GM12878 (cell line): ENCODE measurements at regions not wholly inside any gene's neighbourhood (a gene's known extent, or its start where the extent isn't known, plus 50 kb on each side); places are given as distances from the start of the nearest gene placed in this dataset.

Experiments used
- ATAC-seq: fragments of 200-7000 bp; cut with Tn5 transposase; 3 replicates; pipeline ENCODE4 v1.9.1; 2020; ENCODE audit warnings: mild to moderate bottlenecking, moderate library complexity
- BruUV-seq: library from RNA; stranded (reverse); fragments of 400-500 nt; replicated peaks from 2 replicates; lab custom pipeline; 2021; lab: Mats Ljungman, UMichigan
- CTCF ChIA-PET: fragments of 300-600 bp; sonication (Branson Sonifier 250); formaldehyde crosslinking; extraction: SDS; loops from one replicate; lab custom pipeline; 2021; ENCODE audit warnings: inconsistent platforms; lab: Yijun Ruan, JAX
- POLR2A ChIA-PET: fragments of 350-600 bp; formaldehyde crosslinking; extraction: SDS; loops from one replicate; lab custom pipeline; 2021; ENCODE audit warnings: inconsistent platforms; lab: Charles Lee
- RAD21 ChIA-PET: fragments of 300-600 bp; sonication (Branson Sonifier 250); formaldehyde crosslinking; loops from one replicate; lab custom pipeline; 2023; ENCODE audit warnings: antibody characterized with exemption; ENCODE audit not compliant: unreplicated experiment; lab: Charles Lee
- SMC1A ChIA-PET: fragments of 300-600 bp; sonication (Branson Sonifier 250); formaldehyde crosslinking; loops from one replicate; lab custom pipeline; 2023; ENCODE audit not compliant: unreplicated experiment, uncharacterized antibody; lab: Charles Lee
- DNase-seq: peaks from one replicate; pipeline ENCODE4 v3.0.0-alpha.2; 2011; ENCODE audit warnings: low read depth, low spot score
- FAIRE-seq: peaks from 3 replicates; lab custom pipeline; 2011; peaks lifted over from hg19 to GRCh38; lab: Jason Lieb, UNC
- H2AFZ ChIP-seq: 2 replicates; pipeline ENCODE4 v1.6.0; 2011; ENCODE audit warnings: low read depth, low read length, control low read depth; ENCODE audit not compliant: control insufficient read depth
- H3K27ac ChIP-seq: 2 replicates; pipeline ENCODE4 v1.5.1; 2011; ENCODE audit warnings: control low read depth; ENCODE audit not compliant: control insufficient read depth, insufficient read depth
- H3K27me3 ChIP-seq, 2 experiments: replicated peaks in 1 of 2; 2 replicates each; pipeline versions ENCODE4 v1.6.0 to v1.6.1; 2011; ENCODE audit warnings: low read length in 1 of 2; ENCODE audit not compliant: control insufficient read depth in 2 of 2, insufficient read depth in 2 of 2
- H3K36me3 ChIP-seq, 2 experiments: 2 replicates each; pipeline ENCODE4 v1.5.1; 2011; ENCODE audit warnings: low read length in 1 of 2; ENCODE audit not compliant: control insufficient read depth in 2 of 2, insufficient read depth in 2 of 2
- H3K4me1 ChIP-seq: 2 replicates; pipeline ENCODE4 v1.6.1; 2011; ENCODE audit warnings: mild to moderate bottlenecking, low read length, moderate library complexity, mixed read lengths; ENCODE audit not compliant: control insufficient read depth, insufficient read depth
- H3K4me2 ChIP-seq: 2 replicates; pipeline ENCODE4 v1.6.0; 2011; ENCODE audit warnings: control low read depth; ENCODE audit not compliant: control insufficient read depth, insufficient read depth
- H3K4me3 ChIP-seq: fragments of 200-600 bp; sonication (generic); 2 replicates; pipeline ENCODE4 v1.5.1; 2016
- H3K79me2 ChIP-seq: 2 replicates; pipeline ENCODE4 v1.6.0; 2011; ENCODE audit warnings: low read length; ENCODE audit not compliant: control insufficient read depth, insufficient read depth
- H3K9ac ChIP-seq: 2 replicates; pipeline ENCODE4 v1.8.0; 2011; ENCODE audit warnings: low read length, control low read depth, mixed read lengths; ENCODE audit not compliant: control insufficient read depth, insufficient read depth
- H3K9me3 ChIP-seq: replicated peaks from 3 replicates; pipeline ENCODE4 v1.5.1; 2011; ENCODE audit warnings: mild to moderate bottlenecking, low read length; ENCODE audit not compliant: control insufficient read depth, insufficient read depth
- H4K20me1 ChIP-seq: 2 replicates; pipeline ENCODE4 v1.6.0; 2011; ENCODE audit not compliant: control insufficient read depth, insufficient read depth
- IKZF2 ChIP-seq, 2 experiments: fragments of 450-650 bp; IDR thresholded peaks; 2 replicates each; pipeline ENCODE4 v1.6.1; 2017; ENCODE audit warnings: mild to moderate bottlenecking in 2 of 2, moderate library complexity in 2 of 2
- KDM1A ChIP-seq: fragments of 200-600 bp; sonication (generic); IDR thresholded peaks from 2 replicates; pipeline ENCODE4 v1.6.1; 2016; ENCODE audit warnings: borderline replicate concordance
- LARP7 ChIP-seq: fragments of 450-650 bp; IDR thresholded peaks from 2 replicates; pipeline ENCODE4 v1.6.1; 2017; ENCODE audit warnings: mild to moderate bottlenecking
- SUZ12 ChIP-seq: fragments of 200-600 bp; sonication (generic); IDR thresholded peaks from one replicate; pipeline ENCODE4 v1.6.1; 2018; ENCODE audit warnings: antibody characterized with exemption, mild to moderate bottlenecking; ENCODE audit not compliant: unreplicated experiment
- ZNF217 ChIP-seq: fragments of 450-650 bp; IDR thresholded peaks from 2 replicates; pipeline ENCODE4 v1.6.1; 2017; ENCODE audit warnings: antibody characterized with exemption, mild to moderate bottlenecking
- WGBS: methylation state at CpG from one replicate; pipeline ENCODE4 v1.1.6; 2016; ENCODE audit warnings: low lambda C conversion rate; ENCODE audit not compliant: insufficient replicate concordance, insufficient coverage; ENCODE audit errors: missing lambda C conversion rate; 5-methylcytosine and 5-hydroxymethylcytosine counted together
- in situ Hi-C: fragments of 300-500 bp; cut with MboI; formaldehyde crosslinking; loops from 9 replicates; pipeline ENCODE4 v1.14.3; 2018; ENCODE audit warnings: mixed read lengths
- intact Hi-C: fragments of 100-400 bp; cut with micrococcal nuclease; formaldehyde crosslinking; loops from one replicate; pipeline ENCODE4 v1.14.2; 2022; ENCODE audit not compliant: unreplicated experiment
- TF ChIP-seq, protein P1 (sequence below): IDR thresholded peaks from 2 replicates; pipeline ENCODE4 v1.6.1; 2012; ENCODE audit warnings: low read length, inconsistent platforms
- TF ChIP-seq, protein P2 (sequence below): fragments of 450-650 bp; IDR thresholded peaks from 2 replicates; pipeline ENCODE4 v1.6.1; 2014; ENCODE audit warnings: mild to moderate bottlenecking
- TF ChIP-seq, protein P3 (sequence below): fragments of 450-650 bp; IDR thresholded peaks from 2 replicates; pipeline ENCODE4 v1.6.1; 2016; ENCODE audit warnings: mild to moderate bottlenecking

DNA sequence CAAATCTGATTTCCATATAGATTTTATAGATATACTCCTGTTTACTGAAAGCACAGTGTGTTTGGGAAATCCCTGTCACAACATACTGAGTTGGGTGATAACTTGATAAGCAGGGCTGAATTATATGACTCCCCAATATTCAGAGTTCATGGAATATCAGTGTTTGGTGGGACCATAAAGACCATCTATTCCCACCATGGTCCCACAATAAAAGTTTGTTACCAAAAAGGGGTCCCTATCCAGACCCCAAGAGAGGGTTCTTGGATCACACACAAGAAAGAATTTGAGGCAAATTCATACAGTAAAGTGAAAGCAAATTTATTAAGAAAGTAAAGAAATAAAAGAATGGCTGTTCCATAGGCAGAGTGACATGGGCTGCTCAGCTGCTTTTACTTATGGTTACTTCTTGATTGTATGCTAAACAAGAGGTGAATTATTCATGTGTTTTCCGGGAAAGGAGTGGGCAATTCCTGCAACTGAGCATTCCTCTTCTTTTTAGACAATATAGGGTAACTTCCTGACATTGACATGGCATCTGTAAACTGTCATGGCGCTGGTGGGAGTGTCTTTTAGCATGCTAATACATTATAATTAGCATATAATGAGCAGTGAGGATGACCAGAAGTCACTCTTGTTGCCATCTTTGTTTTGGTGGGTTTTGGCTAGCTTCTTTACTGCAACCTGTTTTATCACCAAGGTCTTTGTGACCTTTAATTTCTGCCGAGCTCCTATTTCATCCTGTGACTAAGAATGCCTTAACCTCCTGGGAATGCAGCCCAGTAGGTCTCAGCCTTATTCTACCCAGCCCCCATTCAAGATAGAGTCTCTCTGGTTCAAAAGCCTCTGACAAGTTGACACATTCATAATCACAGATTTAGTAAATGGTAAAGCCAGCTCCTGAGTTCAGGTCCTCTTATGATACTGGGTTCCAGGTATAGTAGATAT is 240.6 kb upstream of the PDGFD start (continued):
- TF ChIP-seq SUZ12 (no peak), LARP7 (no peak), KDM1A (no peak)
- TF ChIP-seq, protein P1, sequence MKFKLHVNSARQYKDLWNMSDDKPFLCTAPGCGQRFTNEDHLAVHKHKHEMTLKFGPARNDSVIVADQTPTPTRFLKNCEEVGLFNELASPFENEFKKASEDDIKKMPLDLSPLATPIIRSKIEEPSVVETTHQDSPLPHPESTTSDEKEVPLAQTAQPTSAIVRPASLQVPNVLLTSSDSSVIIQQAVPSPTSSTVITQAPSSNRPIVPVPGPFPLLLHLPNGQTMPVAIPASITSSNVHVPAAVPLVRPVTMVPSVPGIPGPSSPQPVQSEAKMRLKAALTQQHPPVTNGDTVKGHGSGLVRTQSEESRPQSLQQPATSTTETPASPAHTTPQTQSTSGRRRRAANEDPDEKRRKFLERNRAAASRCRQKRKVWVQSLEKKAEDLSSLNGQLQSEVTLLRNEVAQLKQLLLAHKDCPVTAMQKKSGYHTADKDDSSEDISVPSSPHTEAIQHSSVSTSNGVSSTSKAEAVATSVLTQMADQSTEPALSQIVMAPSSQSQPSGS = no peak
- TF ChIP-seq, protein P2, sequence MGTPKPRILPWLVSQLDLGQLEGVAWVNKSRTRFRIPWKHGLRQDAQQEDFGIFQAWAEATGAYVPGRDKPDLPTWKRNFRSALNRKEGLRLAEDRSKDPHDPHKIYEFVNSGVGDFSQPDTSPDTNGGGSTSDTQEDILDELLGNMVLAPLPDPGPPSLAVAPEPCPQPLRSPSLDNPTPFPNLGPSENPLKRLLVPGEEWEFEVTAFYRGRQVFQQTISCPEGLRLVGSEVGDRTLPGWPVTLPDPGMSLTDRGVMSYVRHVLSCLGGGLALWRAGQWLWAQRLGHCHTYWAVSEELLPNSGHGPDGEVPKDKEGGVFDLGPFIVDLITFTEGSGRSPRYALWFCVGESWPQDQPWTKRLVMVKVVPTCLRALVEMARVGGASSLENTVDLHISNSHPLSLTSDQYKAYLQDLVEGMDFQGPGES = no peak
- TF ChIP-seq, all 136 proteins: peak for 0

DNA sequence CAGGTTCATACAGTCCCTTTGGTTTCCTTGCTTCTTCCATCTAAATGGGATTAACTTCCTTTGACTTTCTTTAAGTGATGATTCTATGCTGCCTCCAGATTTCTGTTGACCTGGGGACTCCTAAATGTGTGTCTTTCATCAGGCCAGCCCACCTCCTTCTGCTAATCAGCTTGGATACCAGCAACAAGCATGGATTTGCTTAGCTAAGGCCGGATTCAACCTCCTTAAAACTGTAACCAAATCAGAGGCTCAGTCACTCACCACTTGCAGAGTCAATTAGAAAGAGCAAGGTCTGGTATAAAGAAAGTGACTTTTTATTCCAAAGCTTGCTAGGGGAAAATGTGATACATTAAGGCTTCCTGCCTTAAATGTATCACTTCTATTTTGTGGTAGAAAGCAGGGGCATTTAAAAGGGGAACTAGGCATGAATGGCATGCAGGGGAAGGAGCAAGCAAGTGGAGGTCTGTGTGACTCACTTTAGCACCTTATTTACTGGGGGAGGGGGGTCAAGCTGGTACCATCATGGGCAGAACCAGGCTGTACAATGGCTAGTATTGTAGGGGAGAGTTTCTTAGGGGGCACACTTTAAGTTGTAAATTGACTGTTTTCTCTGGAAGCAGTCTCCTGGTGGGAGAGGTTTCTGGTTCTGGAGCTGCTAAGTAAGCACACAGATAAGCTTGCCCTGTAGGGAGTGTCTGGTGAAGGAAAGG is 239.0 kb upstream of the PDGFD start:
- no peak overlapping the region for H3K4me2 ChIP-seq
- H2AFZ ChIP-seq = no peak overlapping the region
- FAIRE-seq (no peak), DNase-seq (no peak), ATAC-seq (peak; percentile 74)
- no peaks in the 10 kb centered on the region for H3K36me3 ChIP-seq
- intact Hi-C loops (no loop called here), in situ Hi-C loops (no loop called here)
- H3K9ac ChIP-seq = no peak overlapping the region
- ChIA-PET POLR2A (no interaction called here), RAD21 (interaction anchor here (0.8 to 2.1 kb wide), 3 partner anchors 9 to 70 kb away, joined by 3 to 6 read pairs (median 3); no protein-coding TSS in a partner anchor), SMC1A (interaction anchor here (1.4 to 1.9 kb wide), 4 partner anchors 8 to 19 kb away, joined by 3 to 6 read pairs (median 5); no protein-coding TSS in a partner anchor)
- no peak overlapping the region for H3K4me3 ChIP-seq
- WGBS = 0% methylated on average over 1 of the region's 1 CpG
- H3K79me2 ChIP-seq = no peaks in the 10 kb centered on the region
- no peaks in the 10 kb centered on the region for H3K9me3 ChIP-seq
- no peak overlapping the region for H3K27ac ChIP-seq
- TF ChIP-seq, protein P3, sequence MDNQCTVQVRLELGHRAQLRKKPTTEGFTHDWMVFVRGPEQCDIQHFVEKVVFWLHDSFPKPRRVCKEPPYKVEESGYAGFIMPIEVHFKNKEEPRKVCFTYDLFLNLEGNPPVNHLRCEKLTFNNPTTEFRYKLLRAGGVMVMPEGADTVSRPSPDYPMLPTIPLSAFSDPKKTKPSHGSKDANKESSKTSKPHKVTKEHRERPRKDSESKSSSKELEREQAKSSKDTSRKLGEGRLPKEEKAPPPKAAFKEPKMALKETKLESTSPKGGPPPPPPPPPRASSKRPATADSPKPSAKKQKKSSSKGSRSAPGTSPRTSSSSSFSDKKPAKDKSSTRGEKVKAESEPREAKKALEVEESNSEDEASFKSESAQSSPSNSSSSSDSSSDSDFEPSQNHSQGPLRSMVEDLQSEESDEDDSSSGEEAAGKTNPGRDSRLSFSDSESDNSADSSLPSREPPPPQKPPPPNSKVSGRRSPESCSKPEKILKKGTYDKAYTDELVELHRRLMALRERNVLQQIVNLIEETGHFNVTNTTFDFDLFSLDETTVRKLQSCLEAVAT = no peak
- TF ChIP-seq IKZF2 (IDR thresholded peaks at IDR 0.05) (0 out of 4 replicates have a peak, but pooled peaks of 1 of the 2 experiments have one; percentile 8), ZNF217 (no peak)
- TF ChIP-seq, all 136 proteins: peak for 1
- Histone ChIP-seq H3K27me3 (no peaks in the 10 kb centered on the region), H4K20me1 (no peaks in the 10 kb centered on the region), H3K4me1 (no peaks in the 10 kb centered on the region)
- BruUV-seq = no TSS peak
- CTCF ChIA-PET = interaction anchor here (1.1 to 2.5 kb wide), 3 partner anchors 9 to 14 kb away, joined by 3 to 7 read pairs (median 3); no protein-coding TSS in a partner anchor
